Kidney (tissue), 13 donors: ENCODE measurements at regions not wholly inside any gene's neighbourhood (a gene's known extent, or its start where the extent isn't known, plus 50 kb on each side); places are given as distances from the start of the nearest gene placed in this dataset.

Experiments
- DNase-seq, 5 donors: peaks; one replicate each; pipeline ENCODE4 v3.0.0-alpha.2; 2013 to 2020
- FAIRE-seq: peaks from 2 replicates; lab custom pipeline; 2012; peaks lifted over from hg19 to GRCh38; lab: Jason Lieb, UNC
- H3K27ac ChIP-seq, 2 donors: one replicate each; pipeline ENCODE4 v1.7.0; 2013; ENCODE audit warnings: low read depth in 2 of 2, low read length in 2 of 2, inconsistent platforms in 1 of 2
- H3K27me3 ChIP-seq: one replicate; pipeline ENCODE4 v1.7.1; 2013; ENCODE audit warnings: low read length, inconsistent platforms; ENCODE audit not compliant: control insufficient read depth, insufficient read depth
- H3K36me3 ChIP-seq, 3 donors: one replicate each; pipeline versions ENCODE4 v1.7.0 to v1.7.1; 2013; ENCODE audit warnings: low read length in 3 of 3, control low read depth in 1 of 3, inconsistent platforms in 1 of 3; ENCODE audit not compliant: insufficient read depth in 3 of 3, control insufficient read depth in 2 of 3
- H3K4me1 ChIP-seq, 3 donors: one replicate each; pipeline versions ENCODE4 v1.7.0 to v1.7.1; 2013; ENCODE audit warnings: low read length in 3 of 3, inconsistent platforms in 1 of 3, low read depth in 1 of 3; ENCODE audit not compliant: control insufficient read depth in 2 of 3, insufficient read depth in 2 of 3
- H3K4me3 ChIP-seq, 3 donors: one replicate each; pipeline versions ENCODE4 v1.7.0 to v1.8.1; 2013; ENCODE audit warnings: low read length in 3 of 3, control low read depth in 1 of 3, inconsistent platforms in 1 of 3
- H3K9ac ChIP-seq, 3 donors: one replicate each; pipeline versions ENCODE4 v1.7.0 to v1.7.1; 2013; ENCODE audit warnings: low read length in 3 of 3, control low read depth in 1 of 3, inconsistent platforms in 1 of 3
- H3K9me3 ChIP-seq, 3 donors: one replicate each; pipeline versions ENCODE4 v1.7.0 to v1.7.1; 2013; ENCODE audit warnings: low read length in 3 of 3, control low read depth in 1 of 3, inconsistent platforms in 1 of 3; ENCODE audit not compliant: control insufficient read depth in 2 of 3, insufficient read depth in 1 of 3
- CTCF ChIP-seq: IDR thresholded peaks from 3 replicates; pipeline ENCODE4 v1.5.1; 2012; ENCODE audit warnings: mild to moderate bottlenecking, moderate library complexity, borderline replicate concordance; ENCODE audit not compliant: insufficient read depth; ENCODE audit errors: extremely low read depth
- intact Hi-C: fragments of 100-400 bp; cut with DNase I; formaldehyde crosslinking; loops from one replicate; pipeline ENCODE4 v1.11.1; 2022
- donor health status: control.
- donor health status: control.
- donor health status: control.
- donor health status: control.
- donor health status: control.
- donor health status: DM: yes; HTN: yes; CAD: no.
- donor health status: Normal renal cell carcinoma (clear cell type).

GRCh38 chr2:107627164-107627563 is 199.5 kb upstream of the RGPD4 start:
- H3K4me1 ChIP-seq = no peaks in the 10 kb centered on the region
- no peaks in the 10 kb centered on the region for H3K27me3 ChIP-seq
- no peak overlapping the region for H3K9ac ChIP-seq
- no peak overlapping the region for H3K27ac ChIP-seq
- no peaks in the 10 kb centered on the region for H3K36me3 ChIP-seq
- no peak for TF ChIP-seq CTCF
- no peak for FAIRE-seq
- peaks cover 0 to 8% (median 0%) of the 10 kb centered on the region in 3 donors for H3K9me3 ChIP-seq
- intact Hi-C loops = no loop called here
- no peak overlapping the region for H3K4me3 ChIP-seq
- DNase-seq = no peak

GRCh38 chr2:107627926-107628325 is 198.8 kb upstream of the RGPD4 start:
- Histone ChIP-seq H3K4me3 (no peak overlapping the region), H3K36me3 (no peaks in the 10 kb centered on the region), H3K9ac (no peak overlapping the region), H3K9me3 (peaks cover 0 to 8% (median 0%) of the 10 kb centered on the region in 3 donors), H3K27me3 (no peaks in the 10 kb centered on the region), H3K27ac (no peak overlapping the region), H3K4me1 (no peaks in the 10 kb centered on the region)
- no peak for DNase-seq
- no peak for TF ChIP-seq CTCF
- intact Hi-C loops = no loop called here
- FAIRE-seq = no peak

GRCh38 chr2:107633580-107634147 is 193.0 kb upstream of the RGPD4 start:
- Histone ChIP-seq H3K4me3 (no peak overlapping the region), H3K4me1 (no peaks in the 10 kb centered on the region), H3K9me3 (peaks cover 0 to 8% (median 0%) of the 10 kb centered on the region in 3 donors), H3K27me3 (no peaks in the 10 kb centered on the region), H3K9ac (no peak overlapping the region), H3K36me3 (no peaks in the 10 kb centered on the region), H3K27ac (no peak overlapping the region)
- no peak for TF ChIP-seq CTCF
- DNase-seq (no peak), FAIRE-seq (no peak)
- intact Hi-C loops = no loop called here

GRCh38 chr2:107634172-107634571 is 192.5 kb upstream of the RGPD4 start:
- intact Hi-C loops = no loop called here
- Histone ChIP-seq H3K4me1 (no peaks in the 10 kb centered on the region), H3K27ac (no peak overlapping the region), H3K9ac (no peak overlapping the region), H3K4me3 (no peak overlapping the region), H3K36me3 (no peaks in the 10 kb centered on the region), H3K9me3 (peaks cover 0 to 3% (median 0%) of the 10 kb centered on the region in 3 donors), H3K27me3 (no peaks in the 10 kb centered on the region)
- TF ChIP-seq CTCF = no peak
- DNase-seq (no peak), FAIRE-seq (no peak)
